HT1080 (cell line): ENCODE measurements at regions not wholly inside any gene's neighbourhood (a gene's known extent, or its start where the extent isn't known, plus 50 kb on each side); places are given as distances from the start of the nearest gene placed in this dataset.
"Not testable (repeated sequence)": the region's sequence is repeated elsewhere in the genome, so short reads cannot be mapped to it uniquely, and the experiment has no call there.

Experiments
- DNase-seq: peaks from one replicate; pipeline ENCODE4 v3.0.0-alpha.2; 2015; ENCODE audit warnings: low read depth

DNA sequence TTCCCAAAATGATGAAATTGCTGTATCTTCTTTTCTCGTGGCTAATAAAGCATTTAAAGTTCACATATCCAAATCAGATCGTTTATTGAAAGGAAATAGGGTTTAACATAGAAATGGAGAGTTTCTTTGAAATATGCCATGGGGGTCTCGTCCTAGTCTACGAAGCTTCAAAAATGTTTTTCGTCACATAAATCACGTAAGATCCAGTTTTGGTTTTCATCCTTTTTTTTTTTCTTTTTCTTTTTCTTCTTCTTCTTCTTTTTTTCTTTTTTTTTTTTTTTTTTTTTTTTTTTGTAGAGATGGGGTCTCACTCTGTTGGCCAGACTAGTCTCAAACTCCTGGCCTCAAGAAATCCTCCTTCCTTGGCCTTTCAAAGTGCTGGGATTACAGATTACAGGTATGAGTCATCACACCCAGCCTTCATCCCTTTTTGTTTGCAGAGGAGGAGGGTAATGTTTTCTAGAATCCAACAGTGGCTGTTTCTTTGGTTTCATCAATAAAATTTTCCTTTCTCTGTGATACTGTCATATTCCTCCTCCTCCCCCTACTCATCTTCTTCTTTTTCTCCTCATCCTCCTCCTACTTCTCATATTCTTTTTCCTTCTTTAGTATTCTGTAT, 94.7 kb upstream of the LOC128125822 start:
- peak; percentile 5 for DNase-seq

DNA sequence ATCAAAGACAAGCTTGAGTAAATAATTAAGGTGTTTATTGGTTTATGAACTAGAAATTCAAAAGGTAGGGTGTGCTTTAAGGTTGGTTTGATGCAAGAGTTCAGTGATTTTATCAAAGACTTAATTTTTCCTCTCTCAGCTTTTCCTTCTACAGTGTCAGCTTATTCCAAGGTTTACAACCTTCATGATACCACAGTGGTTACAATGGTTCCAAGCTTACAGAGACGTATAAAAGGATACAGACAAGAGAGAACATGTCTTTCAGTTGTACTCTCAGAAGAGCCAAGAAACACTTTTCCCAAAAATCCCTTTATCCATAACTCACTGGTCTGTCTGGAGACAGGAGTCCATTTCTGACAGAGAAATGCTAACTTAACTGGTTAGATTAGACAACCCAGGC, 93.5 kb upstream of the LOC128125822 start:
- DNase-seq = no peak

DNA sequence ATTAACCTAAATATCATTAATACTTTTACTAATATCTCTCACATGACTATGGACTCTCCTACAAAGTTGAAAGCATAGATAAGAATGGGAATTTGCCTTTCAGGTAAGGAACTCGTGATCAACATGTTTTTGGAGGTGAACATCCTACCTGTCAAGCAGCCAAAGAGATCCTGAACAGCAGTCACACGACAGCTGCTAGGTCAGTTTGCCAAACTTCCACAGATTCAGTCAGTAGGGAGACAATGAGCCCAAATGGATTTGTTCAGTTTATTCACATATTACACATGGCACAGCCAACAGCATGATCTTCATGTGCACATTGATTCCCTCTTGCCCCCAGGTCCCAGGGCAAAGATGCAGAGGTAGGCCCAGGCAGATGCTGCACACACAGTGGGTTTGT, 86.1 kb upstream of the LOC128125822 start:
- DNase-seq = no peak

DNA sequence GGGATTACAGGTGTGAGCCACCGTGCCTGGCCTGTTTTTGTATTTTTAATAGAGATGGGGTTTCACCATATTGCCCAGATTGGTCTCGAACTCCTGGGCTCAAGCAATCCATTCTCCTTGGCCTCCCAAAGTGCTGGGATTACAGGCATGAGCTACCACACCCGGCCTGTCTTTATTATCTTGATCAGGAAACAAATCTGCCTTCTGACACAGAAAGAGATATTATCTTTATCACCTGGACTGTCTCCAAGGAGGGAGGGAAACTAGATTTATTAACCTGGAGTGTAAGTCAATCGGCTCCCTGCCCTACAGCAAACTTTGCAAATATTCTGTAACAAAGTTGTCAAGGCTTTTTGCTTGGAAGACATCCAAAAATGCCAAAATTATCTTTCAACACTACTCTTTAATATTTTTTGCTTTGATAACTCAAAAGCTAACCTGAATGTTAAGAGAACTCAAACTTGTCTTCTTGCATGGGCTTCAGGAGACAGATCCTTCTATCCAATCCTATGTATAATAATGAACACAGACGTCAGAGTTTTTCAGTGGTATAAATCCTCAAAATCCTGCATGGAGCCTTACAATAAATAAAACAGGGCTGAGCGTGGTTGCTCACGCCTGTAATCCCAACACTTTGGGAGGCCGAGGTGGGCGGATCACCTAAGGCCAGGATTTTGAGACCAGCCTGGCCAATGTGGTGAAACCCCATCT, 85.0 kb upstream of the LOC128125822 start:
- DNase-seq = no peak

GRCh38 chr6:63491119-63491518, 81.2 kb upstream of the LOC128125822 start:
- no peak for DNase-seq

- DNase-seq = no peak
These were observed 79.8 kb upstream of the LOC128125822 start for GRCh38 chr6:63492476-63492875.

DNA sequence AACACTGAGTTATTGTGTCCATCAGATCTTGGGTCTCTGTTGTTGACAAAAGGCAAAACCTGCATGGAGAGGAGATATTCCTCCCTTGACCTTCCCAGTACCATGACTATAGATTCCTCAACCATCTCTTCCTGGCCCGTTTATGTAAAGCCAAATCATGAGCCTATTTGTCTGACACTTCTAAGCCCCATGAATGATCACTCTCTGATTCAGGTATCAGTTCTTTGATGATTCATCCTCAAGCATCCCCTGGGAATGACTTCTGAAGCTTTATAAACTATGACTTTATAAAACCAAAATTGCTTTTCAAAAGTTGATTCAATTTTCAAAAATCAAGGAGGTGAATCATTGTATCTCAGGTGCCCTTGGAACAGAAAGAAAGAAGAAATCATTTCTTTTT, 78.7 kb upstream of the LOC128125822 start:
- DNase-seq = no peak

- DNase-seq = no peak
These were observed 75.9 kb upstream of the LOC128125822 start for GRCh38 chr6:63496361-63496804.

GRCh38 chr6:63502156-63502555, 70.1 kb upstream of the LOC128125822 start:
- no peak for DNase-seq

DNA sequence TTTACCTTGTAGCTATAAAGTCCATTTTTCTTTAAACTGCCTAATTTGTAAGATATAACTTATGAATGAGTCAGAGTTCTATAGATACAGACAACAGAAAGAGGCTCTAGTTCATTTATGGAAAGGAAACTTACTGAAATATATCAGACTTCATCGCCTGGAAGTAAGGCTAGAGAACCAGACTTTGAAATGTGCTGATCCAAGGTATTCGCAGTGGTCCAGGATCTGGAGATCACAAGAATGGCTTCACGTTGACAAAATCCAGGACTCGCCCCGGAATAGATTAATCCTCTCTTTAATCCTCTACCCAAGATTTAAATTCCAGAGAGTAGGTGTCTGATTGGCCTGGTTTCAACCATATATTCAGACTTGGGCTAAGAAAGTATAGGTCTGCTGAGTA, 69.1 kb upstream of the LOC128125822 start:
- DNase-seq = no peak

DNA sequence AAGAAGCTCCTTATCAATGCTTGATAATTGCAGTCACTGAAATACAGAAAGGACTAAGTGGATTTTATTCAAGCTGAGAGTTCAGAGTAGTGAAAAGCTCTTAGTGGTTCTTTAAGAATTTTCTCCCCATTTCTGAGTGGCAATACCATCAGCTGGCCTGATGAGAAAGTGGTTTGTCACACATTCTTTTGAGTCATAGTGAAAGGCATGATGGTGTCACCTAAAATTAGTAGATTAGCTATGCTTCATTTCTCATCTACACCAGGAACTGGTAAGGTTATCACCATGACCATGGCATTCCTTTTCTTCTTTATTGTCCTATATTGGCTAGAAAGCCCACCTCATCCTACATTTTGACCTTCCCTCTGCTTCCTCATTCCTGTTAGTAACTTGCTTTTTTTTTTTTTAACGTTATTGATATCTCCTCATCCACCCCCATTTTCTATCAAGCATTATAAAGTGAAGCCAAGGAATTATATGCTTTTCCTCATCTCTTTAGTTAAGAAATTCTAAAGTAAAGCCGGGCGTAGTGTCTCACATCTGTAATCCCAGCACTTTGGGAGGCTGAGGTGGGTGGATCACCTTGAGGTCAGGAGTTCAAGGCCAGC, 67.4 kb upstream of the LOC128125822 start:
- peak; percentile 34 for DNase-seq

DNA sequence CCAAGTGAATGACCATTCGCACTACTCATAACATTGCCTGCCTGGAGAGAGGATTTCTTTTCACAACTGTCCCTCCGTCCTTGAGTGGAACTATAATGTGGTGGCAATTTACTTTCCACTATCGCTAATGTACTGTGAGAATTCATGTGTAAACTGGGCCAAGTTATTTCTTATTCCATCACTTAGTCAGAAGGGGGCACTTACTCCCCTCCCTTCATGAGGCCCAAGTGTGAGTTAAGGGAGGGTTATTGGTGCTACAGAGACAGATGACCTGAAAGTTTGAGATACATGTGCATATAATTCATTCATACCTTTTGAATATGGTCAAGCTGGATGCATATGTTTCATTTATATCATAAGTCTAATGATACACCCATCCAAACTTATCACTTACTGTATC, 65.2 kb upstream of the LOC128125822 start:
- no peak for DNase-seq

DNA sequence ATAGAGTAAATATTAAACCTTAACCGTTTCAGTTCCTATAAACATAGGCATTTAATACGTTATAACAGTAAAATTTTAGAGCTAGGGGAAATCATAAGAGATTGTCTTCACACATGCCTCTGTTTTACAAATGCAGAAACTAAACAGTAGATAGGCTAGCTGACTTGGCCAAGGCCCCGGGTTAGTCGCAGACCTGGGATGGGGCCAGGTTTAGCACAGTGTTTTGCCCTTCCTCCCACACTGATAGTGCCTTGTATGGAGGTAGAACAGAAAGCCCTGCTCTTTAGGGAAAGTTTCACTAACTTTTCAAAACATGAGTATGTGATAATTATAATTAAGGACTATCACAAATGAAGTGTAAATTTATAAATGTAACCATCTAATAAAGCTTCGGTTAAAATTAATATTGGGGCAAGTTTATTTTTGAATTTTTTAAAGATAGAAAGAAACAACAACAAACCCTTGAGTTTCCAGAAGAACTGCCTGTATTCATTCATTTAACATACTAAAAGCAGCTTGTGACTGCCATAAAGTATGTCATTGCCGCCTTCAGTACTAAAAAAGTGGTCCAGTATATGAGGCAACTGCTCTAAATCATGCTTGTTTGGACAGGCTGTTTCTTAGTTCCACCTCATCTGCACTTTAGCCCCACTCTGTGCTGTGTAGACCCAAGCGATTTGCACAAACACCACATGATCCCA, 62.5 kb upstream of the LOC128125822 start:
- no peak for DNase-seq

DNA sequence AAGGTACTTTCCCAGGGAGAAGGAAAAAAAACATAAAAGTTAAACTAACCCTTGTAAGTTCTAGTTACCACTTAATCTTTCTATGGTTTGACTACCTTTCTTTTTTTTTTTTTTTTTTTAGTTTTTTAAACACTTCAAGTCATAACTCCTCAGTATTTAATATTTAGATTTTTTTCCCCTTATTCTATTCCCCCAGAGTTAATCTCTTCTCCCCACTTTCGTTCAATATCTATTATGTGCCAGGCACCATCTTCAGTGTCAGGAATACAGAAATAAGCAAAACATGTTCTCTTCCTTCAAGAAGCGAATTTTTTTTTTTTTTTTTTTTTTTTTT, 62.0 kb upstream of the LOC128125822 start:
- DNase-seq = no peak

DNA sequence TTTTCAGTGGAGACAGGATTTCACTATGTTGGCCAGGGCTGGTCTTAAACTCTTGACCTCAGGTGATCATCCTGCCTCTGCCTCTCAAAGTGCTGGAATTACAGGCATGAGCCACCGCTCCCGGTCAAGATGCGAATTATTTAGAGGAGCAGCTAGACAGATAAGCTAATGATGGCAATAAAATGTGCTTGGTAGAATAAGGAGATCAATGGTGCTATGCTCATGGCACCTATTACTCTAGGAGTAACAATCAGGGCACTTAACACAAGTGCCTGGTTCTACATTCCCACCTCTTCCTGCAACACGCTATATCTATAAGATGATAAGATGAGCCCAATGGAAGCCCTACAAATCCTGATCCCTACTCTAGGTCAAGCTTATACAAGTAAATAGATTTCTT, 61.4 kb upstream of the LOC128125822 start:
- DNase-seq = no peak

DNA sequence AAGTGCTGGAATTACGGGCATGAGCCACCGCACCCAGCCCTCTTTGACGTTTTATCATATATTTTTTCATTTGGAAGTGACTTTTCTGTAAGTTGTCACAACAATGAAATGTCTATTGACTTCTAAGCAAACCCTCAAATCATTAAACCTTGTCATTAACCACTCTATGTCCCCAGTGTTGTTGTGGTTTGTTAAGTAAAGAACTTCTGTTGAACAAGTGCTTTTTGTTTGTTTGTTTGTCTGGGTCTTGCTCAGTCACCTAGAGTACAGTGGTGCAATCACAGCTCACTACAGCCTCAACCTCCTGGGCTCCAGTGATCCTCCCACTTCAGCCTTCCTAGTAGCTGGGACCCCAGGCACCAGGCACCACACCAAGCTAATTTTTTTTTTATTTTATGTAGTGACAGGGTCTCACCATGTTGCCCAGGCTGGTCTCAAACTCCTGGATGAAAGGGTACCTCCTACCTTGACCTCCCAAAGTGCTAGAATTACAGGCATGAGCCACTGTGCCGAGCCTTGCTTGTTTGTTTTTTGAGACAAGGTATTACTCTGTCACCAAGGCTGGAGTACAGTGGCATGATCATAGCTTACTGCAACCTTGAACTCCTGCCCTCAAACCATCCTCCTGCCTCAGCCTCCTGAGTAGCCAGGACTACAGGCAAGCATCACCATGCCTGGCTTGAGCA, 57.6 kb upstream of the LOC128125822 start:
- DNase-seq = no peak

DNA sequence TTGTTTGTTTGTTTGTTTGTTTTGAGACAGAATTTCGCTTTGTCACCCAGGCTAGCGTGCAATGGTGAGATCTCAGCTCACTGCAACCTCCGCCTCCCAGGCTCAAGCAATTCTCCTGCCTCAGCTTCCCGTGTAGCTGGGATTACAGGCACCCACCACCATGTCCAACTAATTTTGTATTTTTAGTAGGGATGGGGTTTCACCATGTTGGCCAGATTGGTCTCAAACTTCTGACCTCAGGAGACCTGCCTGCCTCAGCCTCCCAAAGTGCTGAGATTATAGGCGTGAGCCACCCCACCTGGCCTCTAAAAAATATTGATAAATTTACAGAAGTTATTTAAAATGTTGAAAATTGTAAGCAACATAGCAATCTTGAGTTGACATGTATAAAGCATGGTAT, 57.1 kb upstream of the LOC128125822 start:
- DNase-seq = not testable (repeated sequence)

GRCh38 chr6:63516186-63516944, 55.9 kb upstream of the LOC128125822 start:
- peak; percentile 10 for DNase-seq

GRCh38 chr6:63517221-63517620, 55.1 kb upstream of the LOC128125822 start:
- DNase-seq = no peak

GRCh38 chr6:63521475-63522210, 50.6 kb upstream of the LOC128125822 start:
- DNase-seq = no peak
